H4 (cell line): ENCODE measurements at regions not wholly inside any gene's neighbourhood (a gene's known extent, or its start where the extent isn't known, plus 50 kb on each side); places are given as distances from the start of the nearest gene placed in this dataset.
A peak's percentile ranks its signal among the peaks of the same experiment; 100 is the strongest.
"Not testable (repeated sequence)": the region's sequence is repeated elsewhere in the genome, so short reads cannot be mapped to it uniquely, and the experiment has no call there.

Experiments
- DNase-seq: peaks from one replicate; pipeline ENCODE4 v3.0.0-alpha.2; 2015; ENCODE audit warnings: low spot score

- DNase-seq = no peak
Observed at GRCh38 chr5:166063261-166063660, 2228.2 kb upstream of the WWC1 start.

GRCh38 chr5:166068547-166069335 is 2222.7 kb upstream of the WWC1 start:
- DNase-seq = peak; percentile 59

- DNase-seq = no peak
Observed at GRCh38 chr5:166073901-166074581, 2217.4 kb upstream of the WWC1 start.

- DNase-seq = peak; percentile 34
Observed at GRCh38 chr5:166074582-166075481, 2216.6 kb upstream of the WWC1 start.

- DNase-seq = no peak
Observed at GRCh38 chr5:166083183-166083959, 2208.1 kb upstream of the WWC1 start.

- DNase-seq = no peak
Observed at GRCh38 chr5:166086568-166086967, 2204.9 kb upstream of the WWC1 start.

- no peak for DNase-seq
Observed at GRCh38 chr5:166088389-166089039, 2202.9 kb upstream of the WWC1 start.

- DNase-seq = no peak
Observed at GRCh38 chr5:166091931-166092330, 2199.5 kb upstream of the WWC1 start.

GRCh38 chr5:166093312-166093711 is 2198.1 kb upstream of the WWC1 start:
- DNase-seq = no peak

- DNase-seq = no peak
Observed at GRCh38 chr5:166102947-166103346, 2188.5 kb upstream of the WWC1 start.

GRCh38 chr5:166111021-166111420 is 2180.4 kb upstream of the WWC1 start:
- no peak for DNase-seq

- peak; percentile 14 for DNase-seq
Observed at GRCh38 chr5:166117072-166118066, 2174.1 kb upstream of the WWC1 start.

GRCh38 chr5:166119506-166119905 is 2171.9 kb upstream of the WWC1 start:
- no peak for DNase-seq

GRCh38 chr5:166123717-166124116 is 2167.7 kb upstream of the WWC1 start:
- peak; percentile 38 for DNase-seq

- DNase-seq = no peak
Observed at GRCh38 chr5:166127766-166128570, 2163.5 kb upstream of the WWC1 start.

- DNase-seq = not testable (repeated sequence)
Observed at GRCh38 chr5:166145107-166145506, 2146.3 kb upstream of the WWC1 start.

GRCh38 chr5:166163996-166164610 is 2127.3 kb upstream of the WWC1 start:
- no peak for DNase-seq

- peak; percentile 6 for DNase-seq
Observed at GRCh38 chr5:166165596-166165995, 2125.8 kb upstream of the WWC1 start.
